Ovary (tissue), 7 donors: ENCODE measurements at regions not wholly inside any gene's neighbourhood (a gene's known extent, or its start where the extent isn't known, plus 50 kb on each side); places are given as distances from the start of the nearest gene placed in this dataset.

Source experiments
- DNase-seq, 5 donors: peaks; one replicate each; pipeline ENCODE4 v3.0.0-alpha.2; 2019 to 2020
- H3K27ac ChIP-seq, 2 donors: fragments of 200-600 bp; one replicate each; pipeline versions ENCODE4 v1.5.1 to v1.8.0; 2019 to 2022
- H3K27me3 ChIP-seq: fragments of 200-600 bp; one replicate; pipeline ENCODE4 v1.8.0; 2022
- H3K36me3 ChIP-seq: fragments of 200-600 bp; sonication (generic); one replicate; pipeline ENCODE4 v1.5.1; 2019
- H3K4me1 ChIP-seq: one replicate; pipeline ENCODE4 v1.8.1; 2013; ENCODE audit warnings: mild to moderate bottlenecking, moderate library complexity; ENCODE audit not compliant: insufficient read depth
- H3K4me3 ChIP-seq: fragments of 200-600 bp; sonication (generic); one replicate; pipeline ENCODE4 v1.5.1; 2017
- H3K9me3 ChIP-seq, 2 donors: fragments of 200-600 bp in 1 of 2; sonication (generic) in 1 of 2; one replicate each; pipeline versions ENCODE4 v1.5.1 to v1.8.1; 2013 to 2019; ENCODE audit warnings: mild to moderate bottlenecking in 1 of 2, moderate library complexity in 1 of 2
- EP300 ChIP-seq: sonication (generic); formaldehyde crosslinking; IDR thresholded peaks from one replicate; pipeline ENCODE4 v1.6.1; 2017; ENCODE audit warnings: antibody characterized with exemption
- POLR2A ChIP-seq: fragments of 450-650 bp; IDR thresholded peaks from one replicate; pipeline ENCODE4 v1.6.1; 2017; ENCODE audit warnings: antibody characterized with exemption, mild to moderate bottlenecking, moderate library complexity
- WGBS, 3 donors: extraction: QIAGEN DNeasy Blood & Tissue Kit in 1 of 3; methylation state at CpG; one replicate each; pipeline versions ENCODE4 v1.1.5 to v1.1.7; 2013 to 2017; 5-methylcytosine and 5-hydroxymethylcytosine counted together
- intact Hi-C, 4 donors: fragments of 100-400 bp; cut with DNase I; formaldehyde crosslinking; loops; one replicate each; pipeline versions ENCODE4 v1.11.0 to v1.15.1; 2022 to 2023
- TF ChIP-seq, protein P1 (sequence below), 3 donors: fragments of 450-650 bp in 2 of 3; fragments of 200-600 bp in 1 of 3; IDR thresholded peaks; one replicate each; pipeline versions ENCODE4 v1.5.1 to v1.8.0; 2016 to 2022; ENCODE audit warnings: antibody characterized with exemption in 3 of 3, mild to moderate bottlenecking in 1 of 3
- donor health status: DM: no; HTN: no; CAD: no; lungs with moderate emphysema.
- donor health status: DM: no; HTN: no; CAD: no.
- donor health status: Bipolar disorder and iron deficiency.
- donor health status: DM: no; HTN: no; CAD: no.
- donor health status: DM: yes; HTN: yes; CAD: no.

DNA sequence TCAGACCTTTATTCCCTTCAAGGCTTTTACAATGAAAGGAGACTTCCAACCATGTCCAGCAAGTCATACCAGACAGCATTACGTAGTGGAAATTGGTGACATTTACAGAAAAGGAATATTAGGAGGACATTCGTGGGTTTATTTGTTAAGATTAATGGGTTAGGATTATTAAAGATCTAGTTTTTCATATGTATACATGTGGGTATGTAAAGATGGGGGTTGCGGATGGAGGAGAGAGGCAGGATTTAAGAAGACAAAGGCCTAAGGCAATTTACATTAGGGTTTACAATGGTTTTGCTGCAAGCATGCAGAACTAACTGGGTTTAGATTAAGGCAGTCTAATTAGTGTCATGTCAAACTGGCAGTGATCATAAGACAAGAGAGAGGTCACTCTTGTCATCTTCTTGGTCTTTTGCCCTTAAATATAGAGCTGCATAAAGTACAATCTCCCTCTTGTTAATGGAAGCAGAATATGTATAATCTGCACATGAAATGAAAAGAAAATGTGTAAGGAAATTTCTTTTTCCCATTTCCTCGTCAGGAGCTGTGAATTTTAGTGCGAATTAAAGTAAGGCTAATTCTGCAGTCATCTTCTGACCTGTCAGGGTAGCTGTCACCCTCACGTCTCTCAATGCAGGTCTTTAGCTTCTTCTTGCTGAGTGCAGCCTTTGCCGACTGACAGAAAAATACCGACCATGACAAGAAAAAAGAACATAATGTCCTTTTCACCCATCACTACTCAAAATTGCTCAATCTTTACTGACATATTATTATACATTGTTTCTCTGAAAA lies 258.9 kb upstream of the MEIS2 start:
- Histone ChIP-seq H3K4me1 (no peaks in the 10 kb centered on the region), H3K4me3 (no peak overlapping the region), H3K27ac (no peak overlapping the region), H3K36me3 (no peaks in the 10 kb centered on the region), H3K27me3 (no peaks in the 10 kb centered on the region), H3K9me3 (no peaks in the 10 kb centered on the region)
- TF ChIP-seq, protein P1, sequence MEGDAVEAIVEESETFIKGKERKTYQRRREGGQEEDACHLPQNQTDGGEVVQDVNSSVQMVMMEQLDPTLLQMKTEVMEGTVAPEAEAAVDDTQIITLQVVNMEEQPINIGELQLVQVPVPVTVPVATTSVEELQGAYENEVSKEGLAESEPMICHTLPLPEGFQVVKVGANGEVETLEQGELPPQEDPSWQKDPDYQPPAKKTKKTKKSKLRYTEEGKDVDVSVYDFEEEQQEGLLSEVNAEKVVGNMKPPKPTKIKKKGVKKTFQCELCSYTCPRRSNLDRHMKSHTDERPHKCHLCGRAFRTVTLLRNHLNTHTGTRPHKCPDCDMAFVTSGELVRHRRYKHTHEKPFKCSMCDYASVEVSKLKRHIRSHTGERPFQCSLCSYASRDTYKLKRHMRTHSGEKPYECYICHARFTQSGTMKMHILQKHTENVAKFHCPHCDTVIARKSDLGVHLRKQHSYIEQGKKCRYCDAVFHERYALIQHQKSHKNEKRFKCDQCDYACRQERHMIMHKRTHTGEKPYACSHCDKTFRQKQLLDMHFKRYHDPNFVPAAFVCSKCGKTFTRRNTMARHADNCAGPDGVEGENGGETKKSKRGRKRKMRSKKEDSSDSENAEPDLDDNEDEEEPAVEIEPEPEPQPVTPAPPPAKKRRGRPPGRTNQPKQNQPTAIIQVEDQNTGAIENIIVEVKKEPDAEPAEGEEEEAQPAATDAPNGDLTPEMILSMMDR (IDR thresholded peaks at IDR 0.05): no peak
- TF ChIP-seq POLR2A (no peak), EP300 (no peak)
- WGBS, 3 donors: 79 to 88% (median 84%) methylated on average over 8 of the region's 8 CpGs
- no peak for DNase-seq
- intact Hi-C loops: no loop called here

- Histone ChIP-seq H3K9me3 (no peaks in the 10 kb centered on the region), H3K27ac (no peak overlapping the region), H3K27me3 (no peaks in the 10 kb centered on the region), H3K4me1 (no peaks in the 10 kb centered on the region), H3K36me3 (no peaks in the 10 kb centered on the region), H3K4me3 (no peak overlapping the region)
- 93 to 95% (median 94%) methylated on average over 6 of the region's 6 CpGs for WGBS, 3 donors
- DNase-seq: no peak
- intact Hi-C loops: no loop called here
- TF ChIP-seq POLR2A (no peak), EP300 (no peak)
- TF ChIP-seq, protein P1 (IDR thresholded peaks at IDR 0.05): no peak
These were observed 259.5 kb upstream of the MEIS2 start for GRCh38 chr15:37359893-37360290.

DNA sequence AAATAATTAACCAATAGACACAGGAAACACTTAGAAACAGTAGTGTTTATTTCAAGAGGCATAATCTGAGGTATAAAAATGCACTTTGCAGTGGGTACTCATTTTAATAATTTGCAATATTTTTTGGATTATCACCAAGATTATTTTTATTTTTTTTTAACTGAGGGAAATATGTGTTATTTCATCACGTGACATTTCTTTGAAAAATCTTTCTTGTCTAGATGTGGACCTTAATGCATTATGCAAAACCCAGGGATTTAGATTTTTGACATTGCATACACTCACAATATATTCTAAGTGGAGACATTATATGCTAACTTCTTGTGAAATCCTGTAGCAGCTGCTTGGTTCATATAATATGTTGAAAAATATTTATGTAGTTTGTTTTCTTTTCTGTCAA lies 260.4 kb upstream of the MEIS2 start:
- WGBS, 3 donors: 65 to 80% (median 76%) methylated on average over 1 of the region's 1 CpG
- no peaks in the 10 kb centered on the region for H3K36me3 ChIP-seq
- TF ChIP-seq POLR2A (no peak), EP300 (no peak)
- TF ChIP-seq, protein P1 (IDR thresholded peaks at IDR 0.05): no peak
- no peak overlapping the region for H3K27ac ChIP-seq
- H3K4me1 ChIP-seq: no peaks in the 10 kb centered on the region
- H3K27me3 ChIP-seq: no peaks in the 10 kb centered on the region
- intact Hi-C loops: no loop called here
- no peak overlapping the region for H3K4me3 ChIP-seq
- no peak for DNase-seq
- H3K9me3 ChIP-seq: no peaks in the 10 kb centered on the region

- WGBS, 3 donors: 55 to 63% (median 59%) methylated on average over 4 of the region's 4 CpGs
These were observed 261.3 kb upstream of the MEIS2 start for GRCh38 chr15:37361621-37362020.

DNA sequence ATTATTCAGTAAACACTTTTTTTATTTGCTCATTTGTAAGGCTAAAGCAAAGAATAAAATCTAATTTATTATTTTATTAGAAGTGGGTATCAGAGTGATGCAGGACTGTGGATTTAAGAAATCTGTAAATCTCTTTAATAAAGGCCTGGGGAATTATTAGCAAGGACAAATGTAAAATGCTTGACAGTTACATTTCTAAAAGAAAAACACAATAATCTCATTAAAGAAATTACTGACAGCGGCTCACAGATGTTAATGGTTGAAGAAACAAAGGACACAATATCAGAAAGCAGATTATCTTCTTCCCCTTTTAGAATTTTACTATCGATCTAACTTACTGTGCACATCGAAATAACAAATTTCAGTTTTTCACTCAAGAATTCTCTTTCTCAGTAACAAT lies 262.1 kb upstream of the MEIS2 start:
- intact Hi-C loops: no loop called here
- Histone ChIP-seq H3K9me3 (no peaks in the 10 kb centered on the region), H3K4me3 (no peak overlapping the region), H3K4me1 (no peaks in the 10 kb centered on the region), H3K27me3 (no peaks in the 10 kb centered on the region), H3K36me3 (no peaks in the 10 kb centered on the region), H3K27ac (no peak overlapping the region)
- 78 to 91% (median 86%) methylated on average over 3 of the region's 3 CpGs for WGBS, 3 donors
- TF ChIP-seq POLR2A (no peak), EP300 (no peak)
- TF ChIP-seq, protein P1 (IDR thresholded peaks at IDR 0.05): no peak
- DNase-seq: no peak

More at GRCh38 chr15:37361621-37362020, 261.3 kb upstream of the MEIS2 start:
- Histone ChIP-seq H3K4me1 (no peaks in the 10 kb centered on the region), H3K27me3 (no peaks in the 10 kb centered on the region), H3K36me3 (no peaks in the 10 kb centered on the region), H3K4me3 (no peak overlapping the region), H3K27ac (no peak overlapping the region), H3K9me3 (no peaks in the 10 kb centered on the region)
- DNase-seq: no peak
- no peak for TF ChIP-seq EP300
- intact Hi-C loops: no loop called here
